ENCODE measurements at regions not wholly inside any gene's neighbourhood (a gene's known extent, or its start where the extent isn't known, plus 50 kb on each side); places are given as distances from the start of the nearest gene placed in this dataset.

DNA sequence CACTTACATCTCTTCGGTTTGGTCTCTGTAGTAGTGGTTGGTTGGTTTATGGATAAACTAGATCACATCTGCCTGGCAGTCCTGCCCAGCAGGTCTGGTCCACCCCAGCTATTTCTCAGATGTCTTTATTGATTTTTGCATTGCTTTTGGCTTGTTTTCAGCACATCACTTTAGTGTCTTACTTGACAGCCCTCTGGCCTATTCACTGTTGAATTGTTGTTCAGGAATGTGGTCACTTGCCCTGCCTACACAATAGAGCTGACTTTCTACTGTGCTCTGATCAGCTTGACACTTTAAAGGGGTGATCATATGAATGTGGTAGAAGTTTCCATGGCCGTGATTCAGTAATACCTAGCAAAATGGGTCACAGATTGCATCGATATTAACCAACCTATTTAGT, 719.2 kb upstream of the LRRN3 start:
- Histone ChIP-seq H3K79me2 (ENCODE audit: control insufficient read depth, low read length) (no peaks in the 10 kb centered on the region), H3K27me3 (ENCODE audit: control insufficient read depth, low read length) (no peaks in the 10 kb centered on the region), H4K20me1 (ENCODE audit: control insufficient read depth, insufficient read depth, low read depth, low read length) (no peaks in the 10 kb centered on the region), H3K9me3 (ENCODE audit: control insufficient read depth, insufficient read depth, low read length) (peaks cover 4% of the 10 kb centered on the region; the same call in 1 of the 2 replicates), H3K9me2 (replicated peaks; ENCODE audit: control insufficient read depth, low read length) (no peaks in the 10 kb centered on the region; the same call in 1 of the 2 replicates), H3K4me1 (ENCODE audit: control insufficient read depth, low read length) (no peaks in the 10 kb centered on the region), H3K27ac (ENCODE audit: low read depth, low read length) (no peak overlapping the region), H3K4me3 (ENCODE audit: low read length) (no peak overlapping the region), H3K36me3 (ENCODE audit: control insufficient read depth, low read length) (no peaks in the 10 kb centered on the region), H3F3A (ENCODE audit: control insufficient read depth, insufficient read depth) (no peaks in the 10 kb centered on the region), H3K4me2 (ENCODE audit: low read length) (no peak overlapping the region)
- TF ChIP-seq, protein P1, sequence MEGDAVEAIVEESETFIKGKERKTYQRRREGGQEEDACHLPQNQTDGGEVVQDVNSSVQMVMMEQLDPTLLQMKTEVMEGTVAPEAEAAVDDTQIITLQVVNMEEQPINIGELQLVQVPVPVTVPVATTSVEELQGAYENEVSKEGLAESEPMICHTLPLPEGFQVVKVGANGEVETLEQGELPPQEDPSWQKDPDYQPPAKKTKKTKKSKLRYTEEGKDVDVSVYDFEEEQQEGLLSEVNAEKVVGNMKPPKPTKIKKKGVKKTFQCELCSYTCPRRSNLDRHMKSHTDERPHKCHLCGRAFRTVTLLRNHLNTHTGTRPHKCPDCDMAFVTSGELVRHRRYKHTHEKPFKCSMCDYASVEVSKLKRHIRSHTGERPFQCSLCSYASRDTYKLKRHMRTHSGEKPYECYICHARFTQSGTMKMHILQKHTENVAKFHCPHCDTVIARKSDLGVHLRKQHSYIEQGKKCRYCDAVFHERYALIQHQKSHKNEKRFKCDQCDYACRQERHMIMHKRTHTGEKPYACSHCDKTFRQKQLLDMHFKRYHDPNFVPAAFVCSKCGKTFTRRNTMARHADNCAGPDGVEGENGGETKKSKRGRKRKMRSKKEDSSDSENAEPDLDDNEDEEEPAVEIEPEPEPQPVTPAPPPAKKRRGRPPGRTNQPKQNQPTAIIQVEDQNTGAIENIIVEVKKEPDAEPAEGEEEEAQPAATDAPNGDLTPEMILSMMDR (IDR thresholded peaks at IDR 0.05; ENCODE audit: low read depth, low read length, poor library complexity, severe bottlenecking): no peak
- TF ChIP-seq EZH2phosphoT487 (IDR thresholded peaks at IDR 0.05; ENCODE audit: borderline replicate concordance, low read length): no peak

DNA sequence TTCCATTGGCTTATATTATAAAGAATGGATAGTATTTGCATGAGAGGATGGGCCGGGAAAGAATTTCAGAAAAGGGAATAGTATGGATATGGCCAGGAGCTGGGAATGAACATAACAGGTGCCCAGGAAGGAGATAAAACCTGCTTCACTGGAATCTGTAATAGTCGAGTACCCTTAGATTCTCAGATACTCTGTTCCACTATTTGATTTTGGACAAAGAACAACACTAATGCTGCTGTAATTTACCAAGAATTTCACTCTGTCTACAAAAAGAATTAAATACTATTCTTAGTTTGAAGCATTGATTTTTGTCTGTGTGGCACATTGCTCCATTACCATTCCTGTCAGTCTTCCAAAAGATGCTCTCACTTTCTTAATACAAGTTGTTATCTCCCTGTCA, 718.2 kb upstream of the LRRN3 start:
- H3K27ac ChIP-seq (ENCODE audit: low read depth, low read length): no peak overlapping the region
- H3F3A ChIP-seq (ENCODE audit: control insufficient read depth, insufficient read depth): no peaks in the 10 kb centered on the region
- H3K9me2 ChIP-seq (replicated peaks; ENCODE audit: control insufficient read depth, low read length): no peaks in the 10 kb centered on the region; the same call in 1 of the 2 replicates
- no peak for TF ChIP-seq EZH2phosphoT487 (IDR thresholded peaks at IDR 0.05; ENCODE audit: borderline replicate concordance, low read length)
- TF ChIP-seq, protein P1 (IDR thresholded peaks at IDR 0.05; ENCODE audit: low read depth, low read length, poor library complexity, severe bottlenecking): no peak
- H3K4me2 ChIP-seq (ENCODE audit: low read length): no peak overlapping the region
- H3K4me1 ChIP-seq (ENCODE audit: control insufficient read depth, low read length): no peaks in the 10 kb centered on the region
- H3K4me3 ChIP-seq (ENCODE audit: low read length): no peak overlapping the region
- H4K20me1 ChIP-seq (ENCODE audit: control insufficient read depth, insufficient read depth, low read depth, low read length): no peaks in the 10 kb centered on the region
- no peaks in the 10 kb centered on the region for H3K36me3 ChIP-seq (ENCODE audit: control insufficient read depth, low read length)
- peaks cover 4% of the 10 kb centered on the region; the same call in 1 of the 2 replicates for H3K9me3 ChIP-seq (ENCODE audit: control insufficient read depth, insufficient read depth, low read length)
- no peaks in the 10 kb centered on the region for H3K79me2 ChIP-seq (ENCODE audit: control insufficient read depth, low read length)
- no peaks in the 10 kb centered on the region for H3K27me3 ChIP-seq (ENCODE audit: control insufficient read depth, low read length)

DNA sequence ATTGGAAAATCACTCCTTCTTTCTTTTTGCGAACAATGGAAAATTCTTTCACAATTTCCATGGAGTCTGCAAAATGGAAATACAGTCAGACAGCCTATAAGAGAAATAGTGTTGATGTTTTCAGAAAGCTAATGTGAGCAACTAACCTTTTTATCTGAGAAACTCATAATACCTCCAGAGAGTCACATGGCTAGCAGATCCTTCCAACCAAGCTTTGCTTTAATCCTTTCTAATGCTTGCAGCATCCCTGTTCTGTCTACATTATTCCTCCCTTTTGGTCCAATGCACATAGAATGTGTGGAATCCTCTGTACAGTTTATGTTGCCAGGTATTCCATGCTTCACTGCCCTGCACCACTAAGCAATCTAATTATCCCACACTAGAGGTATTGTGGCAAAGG, 717.5 kb upstream of the LRRN3 start:
- Histone ChIP-seq H3K9me2 (replicated peaks; ENCODE audit: control insufficient read depth, low read length) (no peaks in the 10 kb centered on the region; the same call in 1 of the 2 replicates), H4K20me1 (ENCODE audit: control insufficient read depth, insufficient read depth, low read depth, low read length) (no peaks in the 10 kb centered on the region), H3K4me3 (ENCODE audit: low read length) (no peak overlapping the region), H3K27ac (ENCODE audit: low read depth, low read length) (no peak overlapping the region), H3K4me2 (ENCODE audit: low read length) (no peak overlapping the region), H3K9me3 (ENCODE audit: control insufficient read depth, insufficient read depth, low read length) (peaks cover 4% of the 10 kb centered on the region; the same call in 1 of the 2 replicates), H3K4me1 (ENCODE audit: control insufficient read depth, low read length) (no peaks in the 10 kb centered on the region), H3K27me3 (ENCODE audit: control insufficient read depth, low read length) (no peaks in the 10 kb centered on the region), H3K79me2 (ENCODE audit: control insufficient read depth, low read length) (no peaks in the 10 kb centered on the region), H3K36me3 (ENCODE audit: control insufficient read depth, low read length) (no peaks in the 10 kb centered on the region), H3F3A (ENCODE audit: control insufficient read depth, insufficient read depth) (no peaks in the 10 kb centered on the region)
- TF ChIP-seq, protein P1 (IDR thresholded peaks at IDR 0.05; ENCODE audit: low read depth, low read length, poor library complexity, severe bottlenecking): no peak
- TF ChIP-seq EZH2phosphoT487 (IDR thresholded peaks at IDR 0.05; ENCODE audit: borderline replicate concordance, low read length): no peak
